Neural cell (in vitro differentiated cells): ENCODE measurements at regions not wholly inside any gene's neighbourhood (a gene's known extent, or its start where the extent isn't known, plus 50 kb on each side); places are given as distances from the start of the nearest gene placed in this dataset.

Experiments
- H2AFZ ChIP-seq: fragments of 200-600, 300-800 bp; sonication (generic), shearing (Covaris generic); 2 replicates; pipeline ENCODE4 v1.6.0; 2014; ENCODE audit warnings: low read depth, mild to moderate bottlenecking, antibody characterized with exemption, low read length, moderate library complexity
- H3F3A ChIP-seq: fragments of 200-600 bp; shearing (Covaris generic); 2 replicates; pipeline ENCODE4 v1.6.1; 2016; ENCODE audit warnings: mild to moderate bottlenecking, moderate library complexity, mixed read lengths, antibody characterized with exemption, low read length; ENCODE audit not compliant: insufficient read depth, poor library complexity, severe bottlenecking
- H3K27ac ChIP-seq: fragments of 200-600, 300-800 bp; sonication (generic), shearing (Covaris generic); 2 replicates; pipeline ENCODE4 v1.5.1; 2014; ENCODE audit warnings: mild to moderate bottlenecking, low read length, moderate library complexity
- H3K27me3 ChIP-seq: fragments of 300-800, 200-600 bp; sonication (generic), shearing (Covaris generic); 2 replicates; pipeline ENCODE4 v1.6.0; 2014; ENCODE audit warnings: mild to moderate bottlenecking, low read depth, low read length, moderate library complexity; ENCODE audit not compliant: insufficient read depth
- H3K36me3 ChIP-seq: fragments of 300-800, 200-600 bp; sonication (generic), shearing (Covaris generic); 2 replicates; pipeline ENCODE4 v1.5.1; 2014; ENCODE audit warnings: mild to moderate bottlenecking, antibody characterized with exemption, low read length, moderate library complexity; ENCODE audit not compliant: insufficient read depth
- H3K4me2 ChIP-seq: fragments of 300-800, 200-600 bp; sonication (generic), shearing (Covaris generic); 2 replicates; pipeline ENCODE4 v1.6.0; 2014; ENCODE audit warnings: mild to moderate bottlenecking, low read length
- H3K4me3 ChIP-seq: fragments of 300-800, 200-600 bp; sonication (generic), shearing (Covaris generic); 2 replicates; pipeline ENCODE4 v1.5.1; 2014; ENCODE audit warnings: mild to moderate bottlenecking, low read length, moderate library complexity
- H3K79me2 ChIP-seq: fragments of 200-600 bp; shearing (Covaris generic); replicated peaks from 2 replicates; pipeline ENCODE4 v1.6.0; 2014; ENCODE audit warnings: mild to moderate bottlenecking, low read length, moderate library complexity; ENCODE audit not compliant: insufficient read depth
- H3K9ac ChIP-seq: fragments of 300-800, 200-600 bp; sonication (generic), shearing (Covaris generic); 2 replicates; pipeline ENCODE4 v1.6.1; 2016; ENCODE audit warnings: mild to moderate bottlenecking, low read length, mixed read lengths
- H3K9me2 ChIP-seq: fragments of 200-600 bp; shearing (Covaris generic); 2 replicates; pipeline ENCODE4 v1.6.1; 2016; ENCODE audit warnings: mild to moderate bottlenecking, low read length, mixed read lengths; ENCODE audit not compliant: insufficient read depth
- H3K9me3 ChIP-seq: fragments of 200-600, 300-800 bp; sonication (generic), shearing (Covaris generic); 2 replicates; pipeline ENCODE4 v1.6.1; 2016; ENCODE audit warnings: mild to moderate bottlenecking, mixed run types, low read length, moderate library complexity, mixed read lengths
- H4K20me1 ChIP-seq: fragments of 200-600 bp; shearing (Covaris generic); 2 replicates; pipeline ENCODE4 v1.6.1; 2016; ENCODE audit warnings: mild to moderate bottlenecking, mixed run types; ENCODE audit not compliant: insufficient read depth
- CTCF ChIP-seq: fragments of 450-650 bp; IDR thresholded peaks from 2 replicates; pipeline ENCODE4 v1.5.1; 2014; ENCODE audit warnings: antibody characterized with exemption, mild to moderate bottlenecking, moderate library complexity; ENCODE audit not compliant: poor library complexity, severe bottlenecking
- EP300 ChIP-seq: fragments of 450-650 bp; conservative IDR thresholded peaks from 2 replicates; pipeline ENCODE4 v1.6.1; 2014; ENCODE audit warnings: antibody characterized with exemption, mild to moderate bottlenecking, moderate library complexity; ENCODE audit not compliant: poor library complexity, severe bottlenecking
- EZH2 ChIP-seq: fragments of 200-600, 300-800 bp; shearing (Covaris generic), sonication (generic); IDR thresholded peaks from 2 replicates; pipeline ENCODE4 v1.6.1; 2014; ENCODE audit warnings: antibody characterized with exemption, low read length, borderline replicate concordance, mild to moderate bottlenecking; ENCODE audit not compliant: insufficient read depth, poor library complexity, severe bottlenecking
- MXI1 ChIP-seq: fragments of 450-650 bp; conservative IDR thresholded peaks from 2 replicates; pipeline ENCODE4 v1.6.1; 2014; ENCODE audit warnings: antibody characterized with exemption, mild to moderate bottlenecking; ENCODE audit not compliant: poor library complexity, severe bottlenecking
- POLR2AphosphoS5 ChIP-seq: IDR thresholded peaks from 2 replicates; pipeline ENCODE4 v1.6.1; 2012
- RAD21 ChIP-seq: fragments of 450-650 bp; conservative IDR thresholded peaks from 2 replicates; pipeline ENCODE4 v1.6.1; 2014; ENCODE audit warnings: antibody characterized with exemption, mild to moderate bottlenecking, moderate library complexity
- SMC3 ChIP-seq: fragments of 450-650 bp; conservative IDR thresholded peaks from 2 replicates; pipeline ENCODE4 v1.6.1; 2014; ENCODE audit warnings: antibody characterized with exemption, mild to moderate bottlenecking, moderate library complexity; ENCODE audit not compliant: poor library complexity
- TAF1 ChIP-seq: IDR thresholded peaks from 2 replicates; pipeline ENCODE4 v1.6.1; 2012; ENCODE audit warnings: low read depth
- TF ChIP-seq, protein P1 (sequence below): IDR thresholded peaks from 2 replicates; pipeline ENCODE4 v1.6.1; 2012; ENCODE audit warnings: borderline replicate concordance

DNA sequence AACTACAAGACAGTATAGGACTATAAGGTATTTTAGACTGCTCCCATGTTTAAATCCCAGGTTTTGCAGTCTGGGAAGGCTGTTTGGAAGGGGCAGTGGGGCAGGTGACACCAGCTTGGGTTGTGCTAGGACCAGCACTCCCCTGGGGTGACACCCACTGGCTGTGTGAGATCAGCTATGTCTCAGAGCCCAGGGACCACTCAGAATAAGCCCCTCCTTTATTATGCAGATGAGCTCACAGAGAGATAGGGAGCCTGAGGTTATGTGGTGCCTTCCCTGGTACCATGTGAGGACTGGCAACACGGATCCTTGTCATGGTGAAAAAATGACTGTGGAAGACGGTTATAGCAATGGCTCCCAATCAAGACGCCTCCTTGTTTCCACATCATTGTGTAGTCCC lies 71.0 kb downstream of the NENF start:
- no peaks in the 10 kb centered on the region for H3K9me3 ChIP-seq
- H3K4me3 ChIP-seq, result no peak overlapping the region
- no peak for TF ChIP-seq MXI1
- TF ChIP-seq CTCF, result no peak
- no peak for TF ChIP-seq SMC3
- TF ChIP-seq EZH2, result no peak
- no peak for TF ChIP-seq RAD21
- TF ChIP-seq POLR2AphosphoS5, result no peak
- TF ChIP-seq, protein P1, sequence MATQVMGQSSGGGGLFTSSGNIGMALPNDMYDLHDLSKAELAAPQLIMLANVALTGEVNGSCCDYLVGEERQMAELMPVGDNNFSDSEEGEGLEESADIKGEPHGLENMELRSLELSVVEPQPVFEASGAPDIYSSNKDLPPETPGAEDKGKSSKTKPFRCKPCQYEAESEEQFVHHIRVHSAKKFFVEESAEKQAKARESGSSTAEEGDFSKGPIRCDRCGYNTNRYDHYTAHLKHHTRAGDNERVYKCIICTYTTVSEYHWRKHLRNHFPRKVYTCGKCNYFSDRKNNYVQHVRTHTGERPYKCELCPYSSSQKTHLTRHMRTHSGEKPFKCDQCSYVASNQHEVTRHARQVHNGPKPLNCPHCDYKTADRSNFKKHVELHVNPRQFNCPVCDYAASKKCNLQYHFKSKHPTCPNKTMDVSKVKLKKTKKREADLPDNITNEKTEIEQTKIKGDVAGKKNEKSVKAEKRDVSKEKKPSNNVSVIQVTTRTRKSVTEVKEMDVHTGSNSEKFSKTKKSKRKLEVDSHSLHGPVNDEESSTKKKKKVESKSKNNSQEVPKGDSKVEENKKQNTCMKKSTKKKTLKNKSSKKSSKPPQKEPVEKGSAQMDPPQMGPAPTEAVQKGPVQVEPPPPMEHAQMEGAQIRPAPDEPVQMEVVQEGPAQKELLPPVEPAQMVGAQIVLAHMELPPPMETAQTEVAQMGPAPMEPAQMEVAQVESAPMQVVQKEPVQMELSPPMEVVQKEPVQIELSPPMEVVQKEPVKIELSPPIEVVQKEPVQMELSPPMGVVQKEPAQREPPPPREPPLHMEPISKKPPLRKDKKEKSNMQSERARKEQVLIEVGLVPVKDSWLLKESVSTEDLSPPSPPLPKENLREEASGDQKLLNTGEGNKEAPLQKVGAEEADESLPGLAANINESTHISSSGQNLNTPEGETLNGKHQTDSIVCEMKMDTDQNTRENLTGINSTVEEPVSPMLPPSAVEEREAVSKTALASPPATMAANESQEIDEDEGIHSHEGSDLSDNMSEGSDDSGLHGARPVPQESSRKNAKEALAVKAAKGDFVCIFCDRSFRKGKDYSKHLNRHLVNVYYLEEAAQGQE, result no peak
- no peak for TF ChIP-seq EP300
- no peaks in the 10 kb centered on the region for H3F3A ChIP-seq
- H2AFZ ChIP-seq, result no peak overlapping the region
- H3K9ac ChIP-seq, result no peak overlapping the region
- H3K79me2 ChIP-seq, result no peaks in the 10 kb centered on the region
- H3K27ac ChIP-seq, result no peak overlapping the region
- H4K20me1 ChIP-seq, result no peaks in the 10 kb centered on the region
- H3K27me3 ChIP-seq, result no peaks in the 10 kb centered on the region
- no peaks in the 10 kb centered on the region for H3K9me2 ChIP-seq
- H3K36me3 ChIP-seq, result no peaks in the 10 kb centered on the region
- H3K4me2 ChIP-seq, result no peak overlapping the region

DNA sequence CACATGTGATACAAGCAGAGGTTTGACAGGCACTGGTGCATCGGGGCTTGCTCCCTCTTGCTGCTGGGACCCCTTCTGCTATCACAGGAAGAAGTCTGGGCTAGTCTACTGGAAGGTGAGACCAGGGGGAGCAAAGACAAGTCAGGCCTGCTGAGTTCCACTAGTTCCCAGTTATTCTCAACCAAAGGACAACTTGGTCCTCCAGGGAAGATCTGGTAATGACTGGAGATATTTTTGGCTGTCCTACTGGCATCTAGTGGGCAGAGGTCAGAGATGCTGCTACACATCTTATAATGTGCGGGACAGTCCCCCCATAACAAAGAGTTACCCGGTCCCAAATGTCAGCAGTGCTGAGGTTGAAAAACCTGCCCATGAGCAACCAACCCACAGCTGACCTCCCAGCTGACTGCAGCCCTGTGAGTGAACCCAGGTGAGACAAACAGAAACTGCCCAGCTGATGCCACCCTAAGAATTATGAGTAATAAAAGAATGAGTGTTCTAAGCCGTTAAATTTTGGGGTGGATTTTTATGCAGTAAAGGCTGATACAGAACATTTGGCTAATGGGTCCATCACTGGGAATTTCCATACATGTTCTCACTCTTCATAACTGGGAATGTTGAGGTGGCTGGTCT lies 71.6 kb downstream of the NENF start:
- Histone ChIP-seq H2AFZ (no peak overlapping the region), H3K36me3 (no peaks in the 10 kb centered on the region), H3K79me2 (no peaks in the 10 kb centered on the region), H3K9me2 (no peaks in the 10 kb centered on the region), H3K4me3 (no peak overlapping the region), H3K27me3 (no peaks in the 10 kb centered on the region), H3K9ac (no peak overlapping the region), H3K27ac (no peak overlapping the region), H4K20me1 (no peaks in the 10 kb centered on the region), H3F3A (no peaks in the 10 kb centered on the region), H3K9me3 (no peaks in the 10 kb centered on the region), H3K4me2 (no peak overlapping the region)
- no peak for TF ChIP-seq RAD21
- no peak for TF ChIP-seq MXI1
- no peak for TF ChIP-seq CTCF
- no peak for TF ChIP-seq SMC3
- TF ChIP-seq EP300, result no peak
- TF ChIP-seq POLR2AphosphoS5, result no peak
- TF ChIP-seq EZH2, result no peak
- no peak for TF ChIP-seq TAF1
- TF ChIP-seq, protein P1, result no peak
